ENCODE measurements at regions not wholly inside any gene's neighbourhood (a gene's known extent, or its start where the extent isn't known, plus 50 kb on each side); places are given as distances from the start of the nearest gene placed in this dataset.

GRCh38 chr6:128767705-128768104, 115.2 kb upstream of the LAMA2 start:
- Histone ChIP-seq H2BK5ac (ENCODE audit: low read depth, low read length, poor library complexity, severe bottlenecking) (no peak overlapping the region), H3K9me1 (ENCODE audit: insufficient read depth, low read length) (no peaks in the 10 kb centered on the region), H3K9me3 (ENCODE audit: control insufficient read depth, insufficient read depth, low read length) (no peaks in the 10 kb centered on the region), H3K79me1 (ENCODE audit: low read depth in 1 of 2, low read length in 2 of 2) (no peaks in the 10 kb centered on the region), H3K18ac (ENCODE audit: low read depth, low read length) (no peak overlapping the region), H3K27me3 (ENCODE audit: control insufficient read depth, insufficient read depth, low read length) (peaks cover 1% of the 10 kb centered on the region; the same call in 1 of the 2 replicates), H4K5ac (ENCODE audit: low read depth, low read length) (no peak overlapping the region), H3K4ac (ENCODE audit: low read depth, low read length) (no peak overlapping the region), H4K91ac (ENCODE audit: insufficient read depth, low read depth, low read length) (no peak overlapping the region), H2AFZ (replicated peaks; ENCODE audit: low read length, poor library complexity) (no peak overlapping the region), H2AK5ac (ENCODE audit: low read depth, low read length) (no peak overlapping the region), H2BK20ac (ENCODE audit: low read depth, low read length) (no peak overlapping the region), H4K20me1 (ENCODE audit: insufficient read depth, low read length) (no peaks in the 10 kb centered on the region), H3K56ac (ENCODE audit: extremely low read depth, insufficient read depth, low read length) (no peak overlapping the region), H3K9ac (ENCODE audit: low read depth, low read length) (no peak overlapping the region), H3K36me3 (ENCODE audit: control insufficient read depth, insufficient read depth, low read length) (no peaks in the 10 kb centered on the region), H3K4me3 (ENCODE audit: insufficient read depth, low read depth, low read length) (no peak overlapping the region), H3K4me2 (ENCODE audit: low read depth, low read length) (no peak overlapping the region), H3K23ac (ENCODE audit: low read depth, low read length) (no peak overlapping the region), H2BK120ac (ENCODE audit: low read depth, low read length) (no peak overlapping the region), H2BK15ac (ENCODE audit: low read depth, low read length) (no peak overlapping the region), H3K14ac (replicated peaks; ENCODE audit: low read depth, low read length) (no peak overlapping the region), H4K8ac (ENCODE audit: low read depth in 2 of 2, low read length in 2 of 2) (no peak overlapping the region), H3K27ac (ENCODE audit: insufficient read depth, low read length) (no peak overlapping the region), H2AK9ac (replicated peaks; ENCODE audit: low read depth, low read length, poor library complexity) (no peak overlapping the region), H3K4me1 (ENCODE audit: control insufficient read depth, insufficient read depth, low read length) (no peaks in the 10 kb centered on the region)
- CTCF ChIA-PET: no interaction called here
- WGBS, 2 experiments (ENCODE audit: extremely low coverage in 2 of 2, insufficient read length in 1 of 2): no CpG with 5 or more reads among the region's 1 CpG
- in situ Hi-C loops (cut with MboI; ENCODE audit: low sequenced_read_pairs): no loop called here
- BruUV-seq (replicated peaks): no TSS peak
- no peak for ATAC-seq (ENCODE audit: low read depth)
- POLR2A ChIA-PET (ENCODE audit: unreplicated experiment): no interaction called here
- intact Hi-C loops (cut with micrococcal nuclease): no loop called here
- TF ChIP-seq RCOR1 (IDR thresholded peaks at IDR 0.05; ENCODE audit: insufficient replicate concordance, low read length): no peak
- TF ChIP-seq CTCF (conservative IDR thresholded peaks at IDR 0.05; ENCODE audit: low read depth, low read length): no peak
- TF ChIP-seq FOS (IDR thresholded peaks at IDR 0.05; ENCODE audit: low read depth, low read length): no peak
- no peak for TF ChIP-seq NFE2L2 (IDR thresholded peaks at IDR 0.05; ENCODE audit: low read depth, low read length)
- TF ChIP-seq MAFK (IDR thresholded peaks at IDR 0.05; ENCODE audit: low read depth, low read length): no peak
- TF ChIP-seq ELK1 (IDR thresholded peaks at IDR 0.05; ENCODE audit: borderline replicate concordance, low read depth, low read length): no peak
- no peak for TF ChIP-seq CEBPB (IDR thresholded peaks at IDR 0.05; ENCODE audit: low read depth, low read length)
- TF ChIP-seq USF2 (IDR thresholded peaks at IDR 0.05; ENCODE audit: low read depth, low read length): no peak
- TF ChIP-seq MXI1 (IDR thresholded peaks at IDR 0.05; ENCODE audit: borderline replicate concordance, low read depth, low read length): no peak
- no peak for TF ChIP-seq RAD21 (IDR thresholded peaks at IDR 0.05; ENCODE audit: low read length)
- no peak for TF ChIP-seq BHLHE40 (IDR thresholded peaks at IDR 0.05; ENCODE audit: low read depth, low read length)
- no peak for TF ChIP-seq RFX5 (IDR thresholded peaks at IDR 0.05; ENCODE audit: low read depth, low read length)
- no peak for TF ChIP-seq POLR2A (IDR thresholded peaks at IDR 0.05; ENCODE audit: low read depth, low read length)
- no peak for TF ChIP-seq SMC3 (IDR thresholded peaks at IDR 0.05; ENCODE audit: low read depth, low read length)
- no peak for TF ChIP-seq CHD1 (IDR thresholded peaks at IDR 0.05; ENCODE audit: low read depth, low read length)
- dilution Hi-C loops (cut with HindIII; ENCODE audit: low sequenced_read_pairs, unreplicated experiment): no loop called here
- DNase-seq: no peak
